Lower leg skin (tissue), 3 donors: ENCODE measurements at regions not wholly inside any gene's neighbourhood (a gene's known extent, or its start where the extent isn't known, plus 50 kb on each side); places are given as distances from the start of the nearest gene placed in this dataset.

Experiments used
- POLR2A ChIP-seq, 2 donors: fragments of 450-650 bp; IDR thresholded peaks; one replicate each; pipeline ENCODE4 v1.6.1; 2016 to 2017; ENCODE audit warnings: antibody characterized with exemption in 2 of 2, mild to moderate bottlenecking in 1 of 2, moderate library complexity in 1 of 2
- TF ChIP-seq, protein P1 (sequence below), 3 donors: fragments of 450-650 bp; IDR thresholded peaks; one replicate each; pipeline ENCODE4 v1.5.1; 2016; ENCODE audit warnings: antibody characterized with exemption in 3 of 3, mild to moderate bottlenecking in 3 of 3, moderate library complexity in 2 of 3

DNA sequence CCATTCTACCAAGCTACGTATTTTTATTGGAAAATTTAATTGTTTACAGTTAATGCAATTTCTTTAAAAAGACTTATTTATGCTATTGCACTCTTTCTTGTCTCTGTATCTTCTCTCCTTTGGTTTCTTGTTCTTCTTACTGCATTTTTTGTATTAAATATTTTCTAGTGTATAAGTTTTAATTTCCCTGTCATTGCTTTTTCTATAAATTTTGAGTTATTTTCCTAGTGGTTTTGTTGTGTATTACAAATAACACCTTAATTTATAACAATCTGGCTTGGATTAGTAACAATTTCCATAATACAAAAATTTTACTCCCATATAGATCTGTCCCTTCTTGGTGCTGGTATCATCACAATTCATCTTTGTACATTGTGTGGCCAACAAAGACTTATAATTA lies 303.5 kb upstream of the SPOCK3 start:
- TF ChIP-seq, protein P1, sequence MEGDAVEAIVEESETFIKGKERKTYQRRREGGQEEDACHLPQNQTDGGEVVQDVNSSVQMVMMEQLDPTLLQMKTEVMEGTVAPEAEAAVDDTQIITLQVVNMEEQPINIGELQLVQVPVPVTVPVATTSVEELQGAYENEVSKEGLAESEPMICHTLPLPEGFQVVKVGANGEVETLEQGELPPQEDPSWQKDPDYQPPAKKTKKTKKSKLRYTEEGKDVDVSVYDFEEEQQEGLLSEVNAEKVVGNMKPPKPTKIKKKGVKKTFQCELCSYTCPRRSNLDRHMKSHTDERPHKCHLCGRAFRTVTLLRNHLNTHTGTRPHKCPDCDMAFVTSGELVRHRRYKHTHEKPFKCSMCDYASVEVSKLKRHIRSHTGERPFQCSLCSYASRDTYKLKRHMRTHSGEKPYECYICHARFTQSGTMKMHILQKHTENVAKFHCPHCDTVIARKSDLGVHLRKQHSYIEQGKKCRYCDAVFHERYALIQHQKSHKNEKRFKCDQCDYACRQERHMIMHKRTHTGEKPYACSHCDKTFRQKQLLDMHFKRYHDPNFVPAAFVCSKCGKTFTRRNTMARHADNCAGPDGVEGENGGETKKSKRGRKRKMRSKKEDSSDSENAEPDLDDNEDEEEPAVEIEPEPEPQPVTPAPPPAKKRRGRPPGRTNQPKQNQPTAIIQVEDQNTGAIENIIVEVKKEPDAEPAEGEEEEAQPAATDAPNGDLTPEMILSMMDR (IDR thresholded peaks at IDR 0.05): no peak
- TF ChIP-seq POLR2A (IDR thresholded peaks at IDR 0.05): no peak
